Chondrocyte (in vitro differentiated cells): ENCODE measurements at regions not wholly inside any gene's neighbourhood (a gene's known extent, or its start where the extent isn't known, plus 50 kb on each side); places are given as distances from the start of the nearest gene placed in this dataset.

Experiments used
- DNase-seq: peaks from one replicate; pipeline ENCODE4 v3.0.0; 2021; ENCODE audit warnings: mixed read lengths, low spot score
- H3K27ac Mint-ChIP-seq: one replicate; pipeline ENCODE4 v1.8.0; 2021; ENCODE audit warnings: mild to moderate bottlenecking, moderate library complexity, mixed read lengths; ENCODE audit not compliant: unreplicated experiment
- H3K27me3 Mint-ChIP-seq: 2 replicates; pipeline ENCODE4 v1.8.0; 2021; ENCODE audit warnings: low read depth, mixed read lengths
- H3K36me3 Mint-ChIP-seq: 2 replicates; pipeline ENCODE4 v1.8.0; 2021; ENCODE audit warnings: low read depth, mixed read lengths
- H3K4me1 Mint-ChIP-seq: 2 replicates; pipeline ENCODE4 v1.8.0; 2021; ENCODE audit warnings: low read depth, mild to moderate bottlenecking, mixed read lengths
- H3K4me3 Mint-ChIP-seq: one replicate; pipeline ENCODE4 v1.8.0; 2021; ENCODE audit warnings: mild to moderate bottlenecking, moderate library complexity, mixed read lengths; ENCODE audit not compliant: unreplicated experiment
- H3K9me3 Mint-ChIP-seq: 2 replicates; pipeline ENCODE4 v1.8.0; 2021; ENCODE audit warnings: low read depth, mixed read lengths
- TF ChIP-seq, protein P1 (sequence below): fragments of 200-600 bp; sonication (generic); IDR thresholded peaks from 2 replicates; pipeline ENCODE4 v1.5.0; 2021; ENCODE audit warnings: antibody characterized with exemption, mild to moderate bottlenecking, moderate library complexity

DNA sequence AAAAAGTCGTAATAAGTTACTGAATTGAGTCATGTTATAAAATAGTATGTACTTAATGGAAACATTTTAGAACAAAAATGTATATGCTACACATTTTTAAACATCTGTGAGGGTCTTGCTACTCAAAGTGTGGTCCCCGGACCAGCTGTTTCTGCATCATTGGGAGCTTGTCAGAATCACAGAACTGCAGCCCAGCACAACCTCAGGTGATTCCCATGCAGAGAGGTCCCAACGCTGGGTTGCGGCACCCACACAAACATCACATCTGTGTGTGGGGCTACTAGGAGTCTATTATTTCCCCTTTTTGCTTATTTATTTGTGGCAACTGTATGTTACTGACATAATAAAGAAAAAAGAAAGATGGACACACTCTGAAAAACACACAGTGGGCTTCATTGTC is 146.6 kb downstream of the BMS1 start:
- H3K27me3 Mint-ChIP-seq, result peaks cover 25% of the 10 kb centered on the region
- H3K4me3 Mint-ChIP-seq, result no peak overlapping the region
- no peak for DNase-seq
- TF ChIP-seq, protein P1, sequence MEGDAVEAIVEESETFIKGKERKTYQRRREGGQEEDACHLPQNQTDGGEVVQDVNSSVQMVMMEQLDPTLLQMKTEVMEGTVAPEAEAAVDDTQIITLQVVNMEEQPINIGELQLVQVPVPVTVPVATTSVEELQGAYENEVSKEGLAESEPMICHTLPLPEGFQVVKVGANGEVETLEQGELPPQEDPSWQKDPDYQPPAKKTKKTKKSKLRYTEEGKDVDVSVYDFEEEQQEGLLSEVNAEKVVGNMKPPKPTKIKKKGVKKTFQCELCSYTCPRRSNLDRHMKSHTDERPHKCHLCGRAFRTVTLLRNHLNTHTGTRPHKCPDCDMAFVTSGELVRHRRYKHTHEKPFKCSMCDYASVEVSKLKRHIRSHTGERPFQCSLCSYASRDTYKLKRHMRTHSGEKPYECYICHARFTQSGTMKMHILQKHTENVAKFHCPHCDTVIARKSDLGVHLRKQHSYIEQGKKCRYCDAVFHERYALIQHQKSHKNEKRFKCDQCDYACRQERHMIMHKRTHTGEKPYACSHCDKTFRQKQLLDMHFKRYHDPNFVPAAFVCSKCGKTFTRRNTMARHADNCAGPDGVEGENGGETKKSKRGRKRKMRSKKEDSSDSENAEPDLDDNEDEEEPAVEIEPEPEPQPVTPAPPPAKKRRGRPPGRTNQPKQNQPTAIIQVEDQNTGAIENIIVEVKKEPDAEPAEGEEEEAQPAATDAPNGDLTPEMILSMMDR, result no peak
- H3K4me1 Mint-ChIP-seq, result peaks cover 22% of the 10 kb centered on the region
- H3K9me3 Mint-ChIP-seq, result no peaks in the 10 kb centered on the region
- no peaks in the 10 kb centered on the region for H3K36me3 Mint-ChIP-seq
- no peak overlapping the region for H3K27ac Mint-ChIP-seq

DNA sequence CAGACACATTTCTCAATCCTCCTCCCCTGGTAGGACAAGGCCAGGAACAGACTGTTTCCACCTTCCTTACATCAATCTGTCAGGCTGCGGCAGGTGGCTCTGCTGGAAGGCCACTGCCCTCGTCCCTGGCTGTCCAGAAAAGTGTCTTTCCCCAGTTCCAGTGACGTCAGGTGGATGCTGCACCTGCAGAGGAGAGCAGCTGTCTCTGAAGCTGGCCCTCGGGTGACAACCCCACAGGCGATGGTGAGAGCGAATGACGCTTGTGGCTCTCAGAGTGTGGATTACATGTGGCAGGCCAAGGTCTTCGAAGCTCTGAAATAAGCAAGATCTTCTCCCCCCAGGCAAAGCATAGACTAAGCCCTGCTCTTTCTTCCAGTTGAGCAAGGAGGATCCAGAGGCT is 146.9 kb upstream of the RET start:
- DNase-seq, result no peak
- H3K4me1 Mint-ChIP-seq, result peaks cover 22% of the 10 kb centered on the region
- H3K9me3 Mint-ChIP-seq, result no peaks in the 10 kb centered on the region
- H3K27ac Mint-ChIP-seq, result no peak overlapping the region
- peaks cover 32% of the 10 kb centered on the region for H3K27me3 Mint-ChIP-seq
- H3K36me3 Mint-ChIP-seq, result no peaks in the 10 kb centered on the region
- TF ChIP-seq, protein P1, result no peak
- no peak overlapping the region for H3K4me3 Mint-ChIP-seq

DNA sequence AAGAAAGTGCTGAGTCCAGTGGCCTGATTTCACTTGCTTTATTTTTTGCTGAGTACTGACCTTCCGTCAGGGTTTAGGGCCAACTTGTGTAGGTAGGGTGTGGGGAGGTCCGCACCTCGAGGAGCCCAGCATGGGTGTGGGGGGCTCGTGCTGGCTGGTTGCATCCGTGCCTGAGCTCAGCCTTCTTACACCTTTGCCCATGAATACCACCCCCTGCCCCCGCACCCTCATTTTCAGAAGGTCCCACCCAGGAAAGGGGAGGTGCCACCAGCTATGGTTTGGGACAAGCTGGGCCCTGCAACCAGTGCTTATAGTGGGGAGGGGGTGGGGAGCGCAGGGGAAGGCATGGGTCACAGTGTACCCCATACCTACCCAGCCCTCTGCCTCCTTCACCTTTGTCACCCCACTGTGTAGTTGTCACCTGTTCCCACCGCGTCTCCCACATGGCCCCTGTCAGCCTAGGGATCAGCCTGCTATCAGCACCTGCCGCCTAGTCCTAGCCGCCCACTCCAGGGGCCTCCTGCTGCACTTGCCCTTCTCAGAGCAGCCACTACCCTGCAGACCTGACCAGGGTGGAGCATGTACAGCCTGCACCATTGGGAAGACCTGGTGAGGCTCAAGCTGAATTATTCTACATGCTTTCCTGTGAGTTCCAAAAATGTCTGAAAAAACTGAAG is 146.2 kb upstream of the RET start:
- Mint-ChIP-seq H3K36me3 (no peaks in the 10 kb centered on the region), H3K4me1 (peaks cover 22% of the 10 kb centered on the region), H3K9me3 (no peaks in the 10 kb centered on the region), H3K27me3 (peaks cover 38% of the 10 kb centered on the region), H3K4me3 (no peak overlapping the region), H3K27ac (no peak overlapping the region)
- DNase-seq, result no peak
- TF ChIP-seq, protein P1, result no peak

DNA sequence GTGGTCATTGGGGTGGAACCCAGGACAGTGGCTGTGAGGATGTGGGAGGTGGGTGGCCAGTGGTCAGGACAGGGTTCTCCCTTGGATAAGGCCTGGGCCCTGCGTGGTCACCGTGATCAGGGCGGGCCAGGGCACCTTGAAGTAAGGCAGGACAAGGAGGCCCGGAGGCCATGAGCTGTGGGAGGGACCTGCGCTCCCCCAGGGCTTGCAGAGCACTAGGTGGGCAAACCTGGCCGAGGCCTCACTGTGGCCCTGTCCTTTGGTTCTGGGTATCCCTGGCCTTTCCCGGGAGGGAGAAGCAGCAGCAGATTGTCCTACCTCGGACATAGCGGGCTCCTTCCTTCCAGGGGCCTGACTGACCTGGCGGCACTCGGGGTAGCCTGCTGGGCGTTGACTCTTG is 144.8 kb upstream of the RET start:
- TF ChIP-seq, protein P1, result no peak
- DNase-seq, result no peak
- Mint-ChIP-seq H3K4me1 (peaks cover 16% of the 10 kb centered on the region), H3K27me3 (peaks cover 47% of the 10 kb centered on the region), H3K36me3 (no peaks in the 10 kb centered on the region), H3K27ac (no peak overlapping the region), H3K4me3 (no peak overlapping the region), H3K9me3 (no peaks in the 10 kb centered on the region)

- Mint-ChIP-seq H3K4me1 (peaks cover 11% of the 10 kb centered on the region), H3K27me3 (peaks cover 47% of the 10 kb centered on the region), H3K4me3 (peak overlapping the region; percentile 53), H3K27ac (no peak overlapping the region), H3K9me3 (no peaks in the 10 kb centered on the region), H3K36me3 (no peaks in the 10 kb centered on the region)
- TF ChIP-seq, protein P1, result no peak
- DNase-seq, result no peak
These were observed 144.0 kb upstream of the RET start for GRCh38 chr10:42932735-42933447.
